ENCODE measurements at regions not wholly inside any gene's neighbourhood (a gene's known extent, or its start where the extent isn't known, plus 50 kb on each side); places are given as distances from the start of the nearest gene placed in this dataset.
"Not testable (repeated sequence)": the region's sequence is repeated elsewhere in the genome, so short reads cannot be mapped to it uniquely, and the experiment has no call there.

DNA sequence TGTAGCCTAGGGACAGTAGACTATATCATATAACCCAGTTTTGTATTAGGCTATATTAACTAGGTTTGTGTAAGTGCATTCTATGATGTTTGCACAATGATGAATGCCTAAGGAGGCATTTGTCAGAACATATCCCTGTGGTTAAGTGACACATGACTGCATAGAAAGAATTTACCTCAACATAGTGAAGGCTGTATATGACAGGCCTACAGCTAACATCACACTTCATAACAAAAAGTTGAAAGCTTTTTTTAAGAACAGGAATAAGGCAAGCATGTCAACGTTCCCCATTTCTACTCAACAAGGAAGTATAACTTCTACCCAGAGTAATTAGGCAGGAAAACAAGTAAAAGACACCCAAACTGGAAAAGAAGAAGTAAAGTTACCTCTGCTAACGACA lies 165.9 kb upstream of the NDST4 start:
- no peak for DNase-seq

GRCh38 chr4:115278830-115279229 lies 165.4 kb upstream of the NDST4 start:
- DNase-seq: no peak

DNA sequence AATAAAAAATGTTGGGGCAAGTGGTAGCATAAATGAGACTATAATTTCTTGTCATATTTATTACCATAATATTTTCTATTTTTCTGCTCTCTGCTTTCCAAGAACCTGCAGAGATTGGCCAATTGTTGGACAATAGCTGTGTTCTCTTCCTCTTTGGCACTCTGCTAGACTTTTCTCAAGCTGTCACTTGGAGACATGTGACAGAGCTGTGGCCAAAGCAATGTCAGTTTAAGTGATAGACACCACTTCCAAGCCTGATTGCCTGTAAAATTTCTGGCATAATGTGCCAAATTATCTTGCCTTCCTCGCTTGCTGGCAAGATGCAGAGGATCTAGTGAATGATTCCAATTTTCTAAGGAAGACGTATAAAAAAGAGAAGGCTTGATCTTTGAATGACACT lies 162.2 kb upstream of the NDST4 start:
- DNase-seq: no peak

GRCh38 chr4:115274545-115274944 lies 161.1 kb upstream of the NDST4 start:
- no peak for DNase-seq

GRCh38 chr4:115272594-115272993 lies 159.2 kb upstream of the NDST4 start:
- DNase-seq: no peak

- no peak for DNase-seq
Observed at GRCh38 chr4:115272185-115272584, 158.8 kb upstream of the NDST4 start.

GRCh38 chr4:115260195-115260594 lies 146.8 kb upstream of the NDST4 start:
- DNase-seq: no peak

DNA sequence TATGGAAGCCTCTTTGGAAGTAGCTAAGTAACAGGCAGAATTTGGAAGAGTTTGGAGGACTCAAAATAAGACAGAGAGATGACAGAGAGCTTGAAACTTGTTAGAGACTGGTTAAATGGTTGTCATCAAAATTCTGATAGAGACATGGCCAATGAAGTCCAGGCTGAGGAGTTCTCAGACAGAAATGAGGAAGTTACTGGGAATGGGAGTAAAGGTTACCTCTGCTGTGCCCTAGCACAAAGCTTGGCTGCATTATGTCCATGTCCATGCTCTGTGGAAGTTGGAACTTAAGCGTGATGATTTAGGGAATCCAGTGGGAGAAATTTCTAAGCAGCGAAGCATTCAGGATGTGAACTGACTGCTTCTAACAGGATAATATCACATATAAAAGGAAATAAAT lies 146.2 kb upstream of the NDST4 start:
- no peak for DNase-seq

DNA sequence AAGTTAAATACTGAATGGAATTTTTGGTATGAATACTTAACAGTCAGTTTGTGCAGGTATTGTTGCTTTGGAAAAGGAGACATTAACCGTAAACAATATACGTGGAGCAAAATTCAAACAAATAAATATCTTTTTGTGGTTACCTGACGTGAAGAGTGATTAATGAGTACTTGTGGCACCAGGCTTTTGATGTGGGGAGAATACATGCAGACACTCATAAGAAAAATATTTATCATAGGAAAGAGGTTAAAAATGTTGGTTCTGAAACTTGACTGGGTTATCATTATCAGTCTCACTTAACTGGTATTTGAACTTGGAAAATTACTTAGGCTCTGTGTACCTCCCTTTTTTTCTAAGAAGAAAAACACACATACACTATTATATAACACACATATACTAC lies 136.4 kb upstream of the NDST4 start:
- DNase-seq: no peak

GRCh38 chr4:115234405-115235093 lies 121.1 kb upstream of the NDST4 start:
- DNase-seq: peak; percentile 15

- no peak for DNase-seq
Observed at GRCh38 chr4:115233600-115233999, 120.2 kb upstream of the NDST4 start.

GRCh38 chr4:115229873-115230272 lies 116.5 kb upstream of the NDST4 start:
- no peak for DNase-seq

DNA sequence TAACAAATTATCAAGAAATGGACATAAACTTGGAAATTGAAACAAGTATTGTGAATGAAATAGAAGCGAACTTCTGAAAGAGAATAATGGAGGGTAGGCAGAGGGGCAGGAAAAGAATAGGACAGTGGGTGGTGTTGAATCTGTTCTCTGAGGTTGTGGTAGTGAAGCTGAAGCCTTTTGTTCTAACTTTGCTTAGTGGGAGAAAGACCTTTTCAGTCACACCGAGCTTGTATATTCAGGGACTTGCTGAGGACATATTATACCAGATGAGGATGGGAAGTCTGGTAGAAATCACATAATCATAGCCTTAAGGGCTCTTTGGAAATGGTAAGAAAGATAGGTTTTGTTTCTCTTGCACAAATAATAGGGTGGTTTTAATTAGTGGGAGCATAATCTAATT lies 115.4 kb upstream of the NDST4 start:
- DNase-seq: no peak

DNA sequence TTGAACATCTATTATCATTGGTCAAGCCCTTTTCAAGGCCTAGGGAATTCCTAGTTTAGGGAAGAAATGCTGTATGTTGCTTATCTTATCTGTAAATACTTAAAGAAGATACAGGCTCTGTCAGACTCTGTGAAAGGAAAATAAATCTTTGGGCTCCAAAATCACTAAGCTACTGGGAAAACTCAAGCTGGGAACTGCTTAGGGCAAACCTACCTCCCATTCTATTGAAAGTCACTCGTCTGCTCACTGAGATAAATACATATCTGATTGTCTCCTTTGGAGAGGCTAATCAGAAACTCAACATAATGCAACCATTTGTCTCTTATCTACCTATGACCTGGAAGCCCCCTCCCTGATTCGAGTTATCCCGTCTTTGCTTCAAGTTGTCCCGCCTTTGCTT lies 108.6 kb upstream of the NDST4 start:
- no peak for DNase-seq

DNA sequence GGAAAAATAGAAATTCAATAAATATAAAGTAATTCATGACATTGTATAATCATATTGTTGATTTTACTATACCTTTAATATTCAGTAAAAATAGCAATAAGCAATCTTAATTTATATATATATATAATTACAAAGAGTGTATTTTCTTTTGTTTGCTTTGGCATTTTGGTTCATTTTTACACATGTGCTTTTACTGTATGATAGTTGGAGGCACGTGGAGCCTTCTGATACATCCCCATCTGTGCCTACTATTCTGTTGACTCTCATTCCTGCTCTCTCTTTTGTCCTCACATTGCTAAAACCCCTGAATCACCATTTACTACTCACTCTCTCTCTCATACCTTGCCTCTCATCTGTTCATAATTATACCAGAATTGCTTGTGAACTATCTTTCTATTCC lies 106.4 kb upstream of the NDST4 start:
- no peak for DNase-seq

DNA sequence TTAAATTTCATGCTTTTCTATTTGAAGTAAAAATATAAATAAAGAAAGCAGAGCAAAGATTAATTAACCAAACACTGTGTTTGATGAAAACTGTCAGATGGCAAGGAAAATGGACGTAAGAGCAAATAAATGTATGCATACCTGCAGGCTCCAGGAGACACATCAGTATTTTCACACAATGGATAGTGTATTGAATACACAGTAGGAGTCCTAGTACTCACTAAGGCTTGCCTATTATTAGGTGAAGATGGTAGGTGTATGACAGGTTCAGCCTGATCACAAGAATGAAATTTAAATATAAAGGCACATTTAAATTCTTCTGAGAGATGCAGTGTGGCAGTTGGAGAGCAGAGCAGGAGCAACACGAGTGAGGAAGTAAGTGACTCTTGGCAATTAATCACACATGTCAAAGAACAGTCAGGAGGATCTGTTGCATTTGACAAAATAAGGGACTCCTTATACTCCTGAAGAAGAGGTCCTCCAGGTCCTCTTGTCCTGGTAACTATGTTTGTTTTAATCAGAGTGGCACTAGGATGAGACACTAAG lies 106.0 kb upstream of the NDST4 start:
- no peak for DNase-seq

- DNase-seq: no peak
Observed at GRCh38 chr4:115215935-115216334, 102.5 kb upstream of the NDST4 start.

GRCh38 chr4:115213716-115214115 lies 100.3 kb upstream of the NDST4 start:
- no peak for DNase-seq

GRCh38 chr4:115201042-115201330 lies 87.6 kb upstream of the NDST4 start:
- no peak for DNase-seq

- DNase-seq: not testable (repeated sequence)
Observed at GRCh38 chr4:115200201-115201041, 87.0 kb upstream of the NDST4 start.

DNA sequence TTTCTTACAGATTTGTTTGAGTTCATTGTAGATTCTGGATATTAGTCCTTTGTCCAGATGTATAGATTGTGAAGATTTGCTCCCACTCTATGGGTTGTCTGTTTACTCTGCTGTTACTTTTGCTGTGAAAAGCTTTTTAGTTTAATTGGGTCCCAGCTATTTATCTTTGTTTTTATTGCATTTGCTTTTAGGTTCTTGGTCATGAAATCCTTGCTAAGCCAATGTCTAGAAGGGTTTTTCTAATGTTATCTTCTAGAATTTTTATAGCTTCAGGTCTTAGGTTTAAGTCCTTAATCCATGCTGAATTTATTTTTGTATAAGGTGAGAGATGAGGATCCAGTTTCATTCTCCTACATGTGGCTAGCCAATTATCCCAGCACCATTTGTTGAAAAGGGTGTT lies 81.2 kb upstream of the NDST4 start:
- not testable (repeated sequence) for DNase-seq

- no peak for DNase-seq
Observed at GRCh38 chr4:115190529-115190928, 77.1 kb upstream of the NDST4 start.

- no peak for DNase-seq
Observed at GRCh38 chr4:115187136-115187535, 73.7 kb upstream of the NDST4 start.

DNA sequence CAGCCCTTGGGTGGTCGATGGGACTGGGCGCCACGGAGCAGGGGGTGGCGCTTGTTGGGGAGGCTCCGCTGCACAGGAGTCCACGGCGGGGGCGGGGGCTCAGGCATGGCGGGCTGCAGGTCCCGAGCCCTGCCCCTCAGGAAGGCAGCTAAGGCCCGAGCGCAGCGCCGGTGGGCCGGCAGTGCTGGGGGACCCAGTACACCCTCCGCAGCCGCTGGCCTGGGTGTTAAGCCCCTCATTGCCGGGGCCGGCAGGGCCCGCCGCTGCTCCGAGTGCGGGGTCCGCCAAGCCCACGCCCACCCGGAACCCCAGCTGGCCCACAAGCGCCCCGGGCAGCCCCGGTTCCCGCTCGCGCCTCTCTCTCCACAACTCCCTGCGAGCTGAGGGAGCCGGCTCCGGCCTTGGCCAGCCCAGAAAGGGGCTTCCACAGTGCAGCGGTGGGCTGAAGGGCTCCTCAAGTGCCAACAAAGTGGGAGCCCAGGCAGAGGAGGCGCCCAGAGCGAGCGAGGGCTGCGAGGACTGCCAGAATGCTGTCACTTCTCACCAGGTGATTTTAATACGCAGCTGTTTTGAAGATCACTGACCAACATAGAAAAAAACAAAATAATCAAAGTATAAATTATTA lies 66.1 kb upstream of the NDST4 start:
- not testable (repeated sequence) for DNase-seq
